Mesodermal cell (in vitro differentiated cells): ENCODE measurements at regions not wholly inside any gene's neighbourhood (a gene's known extent, or its start where the extent isn't known, plus 50 kb on each side); places are given as distances from the start of the nearest gene placed in this dataset.
"Not testable (repeated sequence)": the region's sequence is repeated elsewhere in the genome, so short reads cannot be mapped to it uniquely, and the experiment has no call there.

Source experiments
- H3K27ac ChIP-seq: 2 replicates; pipeline ENCODE4 v1.7.0; 2013; ENCODE audit warnings: mild to moderate bottlenecking, low read depth, low read length, moderate library complexity; ENCODE audit not compliant: severe bottlenecking
- H3K36me3 ChIP-seq: 2 replicates; pipeline ENCODE4 v1.7.1; 2013; ENCODE audit warnings: mild to moderate bottlenecking, low read length, moderate library complexity; ENCODE audit not compliant: control insufficient read depth, insufficient read depth
- H3K4me1 ChIP-seq: one replicate; pipeline ENCODE4 v1.7.1; 2013; ENCODE audit warnings: mild to moderate bottlenecking, low read length; ENCODE audit not compliant: insufficient read depth, control insufficient read depth, poor library complexity, severe bottlenecking
- H3K4me3 ChIP-seq: 2 replicates; pipeline ENCODE4 v1.7.0; 2013; ENCODE audit warnings: low read length, control low read depth, mild to moderate bottlenecking; ENCODE audit not compliant: insufficient read depth, poor library complexity, severe bottlenecking; ENCODE audit errors: extremely low read depth
- H3K9me3 ChIP-seq: 2 replicates; pipeline ENCODE4 v1.7.1; 2013; ENCODE audit warnings: mild to moderate bottlenecking, low read length, moderate library complexity; ENCODE audit not compliant: control insufficient read depth
- WGBS, 2 experiments: methylation state at CpG; one replicate each; pipeline ENCODE4 v1.1.5; 2013; ENCODE audit warnings: missing lambda C conversion rate in 2 of 2; ENCODE audit not compliant: insufficient coverage in 2 of 2; 5-methylcytosine and 5-hydroxymethylcytosine counted together

DNA sequence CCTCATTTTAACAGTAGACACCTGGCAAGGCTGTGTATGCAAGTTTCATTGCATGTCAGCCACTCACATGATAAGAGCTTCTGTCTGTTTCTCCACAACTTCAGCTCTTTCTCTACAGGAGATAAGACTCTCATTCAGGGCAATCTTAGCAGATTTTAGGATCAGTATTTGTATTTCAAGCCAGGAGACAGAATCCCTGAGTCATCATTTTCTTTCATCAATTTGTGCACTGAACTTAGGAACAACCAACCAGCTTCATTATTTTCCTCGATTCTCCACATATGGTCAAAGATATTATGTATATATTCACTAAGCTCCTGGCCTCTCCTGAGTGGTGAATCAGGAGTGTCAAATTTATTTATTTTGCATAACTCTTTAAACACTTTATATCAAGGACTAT, 181.8 kb upstream of the CCNH start:
- WGBS, 2 experiments, result no CpG with 5 or more reads among the region's 1 CpG
- no peaks in the 10 kb centered on the region for H3K9me3 ChIP-seq
- H3K36me3 ChIP-seq, result no peaks in the 10 kb centered on the region
- H3K4me3 ChIP-seq, result no peak overlapping the region
- H3K4me1 ChIP-seq, result no peaks in the 10 kb centered on the region
- H3K27ac ChIP-seq, result no peak overlapping the region

DNA sequence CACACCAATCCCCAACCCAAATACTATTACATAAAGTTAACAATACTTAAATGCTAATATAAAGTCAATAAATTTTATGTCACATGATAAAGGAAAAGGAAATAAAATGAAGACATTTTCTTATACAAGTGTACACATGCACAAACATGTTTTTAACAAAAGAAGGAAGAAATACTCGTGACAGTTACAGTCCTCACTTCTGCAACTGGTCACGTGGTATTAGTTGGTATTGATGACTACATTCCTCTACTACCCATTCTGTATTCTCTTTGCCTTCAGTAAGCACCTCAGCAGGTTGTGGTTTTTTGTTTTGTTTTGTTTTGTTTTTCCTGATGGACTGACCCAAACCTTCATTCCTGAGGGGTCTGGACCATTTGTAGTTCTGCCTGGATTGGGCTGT, 176.9 kb upstream of the CCNH start:
- H3K4me3 ChIP-seq, result no peak overlapping the region
- no CpG with 5 or more reads among the region's 2 CpGs for WGBS, 2 experiments
- H3K4me1 ChIP-seq, result no peaks in the 10 kb centered on the region

DNA sequence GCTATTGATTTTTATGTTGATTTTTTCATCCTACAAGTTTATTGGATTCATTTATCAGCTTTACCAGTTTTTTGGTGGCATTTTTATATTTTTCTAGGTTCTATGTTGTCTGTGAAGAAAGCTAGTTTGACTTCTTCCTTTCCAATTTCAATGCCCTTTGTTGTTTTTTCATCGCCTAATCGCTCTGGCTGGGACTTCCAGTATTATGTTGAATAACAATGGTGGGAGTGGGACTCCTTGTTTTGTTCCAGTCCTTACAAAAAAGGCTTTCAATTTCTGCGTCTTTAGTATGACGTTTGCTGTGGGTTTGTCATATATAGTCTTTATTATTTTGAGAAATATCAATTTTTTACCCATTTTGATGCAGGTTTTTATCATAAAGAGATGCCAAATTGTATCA, 175.6 kb upstream of the CCNH start:
- Histone ChIP-seq H3K36me3 (no peaks in the 10 kb centered on the region), H3K4me3 (no peak overlapping the region)
- no CpG with 5 or more reads among the region's 4 CpGs for WGBS, 2 experiments

More for the DNA sequence above, 176.9 kb upstream of the CCNH start:
- H3K36me3 ChIP-seq, result no peaks in the 10 kb centered on the region
- H3K9me3 ChIP-seq, result no peaks in the 10 kb centered on the region
- no peak overlapping the region for H3K27ac ChIP-seq

DNA sequence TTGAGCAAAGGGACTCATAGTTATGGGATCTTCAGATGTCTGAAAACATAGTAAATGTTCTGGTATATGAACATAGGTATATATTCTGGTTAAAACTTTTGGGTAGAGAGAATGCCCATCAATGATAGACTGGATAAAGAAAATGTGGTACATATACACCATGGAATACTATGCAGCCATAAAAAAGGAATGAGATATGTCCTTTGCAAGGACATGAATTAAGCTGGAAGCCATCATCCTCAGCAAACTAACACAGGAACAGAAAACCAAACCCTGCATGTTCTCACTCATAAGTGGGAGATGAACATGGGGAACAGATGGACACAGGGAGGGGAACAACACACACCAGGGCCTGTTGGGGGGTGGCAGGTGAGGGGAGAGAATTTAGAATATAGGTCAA, 171.0 kb upstream of the CCNH start:
- not testable (repeated sequence) for H3K9me3 ChIP-seq, H3K36me3 ChIP-seq, H3K27ac ChIP-seq, H3K4me3 ChIP-seq, H3K4me1 ChIP-seq

More for the DNA sequence above, 175.6 kb upstream of the CCNH start:
- no peaks in the 10 kb centered on the region for H3K9me3 ChIP-seq
- no peaks in the 10 kb centered on the region for H3K4me1 ChIP-seq
- no peak overlapping the region for H3K27ac ChIP-seq

DNA sequence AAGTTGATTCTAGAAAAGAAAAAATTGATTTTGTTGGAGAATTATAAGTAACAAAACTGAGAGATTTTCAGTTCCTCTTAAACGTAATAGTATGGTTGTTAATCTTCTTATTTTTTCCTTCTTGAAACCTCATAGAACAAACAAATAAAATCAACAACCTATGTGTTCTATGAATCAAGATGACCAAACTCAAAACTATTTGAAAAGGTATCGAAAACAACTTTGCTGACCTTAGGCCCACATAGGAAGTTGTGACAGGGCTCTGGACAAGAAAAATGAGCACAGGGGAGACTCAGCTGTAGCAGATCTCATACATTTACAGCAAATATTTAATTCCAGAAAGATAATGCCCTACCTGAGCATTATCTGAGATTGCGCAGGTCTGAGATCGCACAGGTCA, 169.4 kb upstream of the CCNH start:
- WGBS, 2 experiments, result 100% methylated on average over 1 of the region's 4 CpGs; no CpG with 5 or more reads in 1 of the 2 experiments
- Histone ChIP-seq H3K4me3 (no peak overlapping the region), H3K36me3 (no peaks in the 10 kb centered on the region), H3K4me1 (no peaks in the 10 kb centered on the region), H3K9me3 (no peaks in the 10 kb centered on the region), H3K27ac (no peak overlapping the region)

DNA sequence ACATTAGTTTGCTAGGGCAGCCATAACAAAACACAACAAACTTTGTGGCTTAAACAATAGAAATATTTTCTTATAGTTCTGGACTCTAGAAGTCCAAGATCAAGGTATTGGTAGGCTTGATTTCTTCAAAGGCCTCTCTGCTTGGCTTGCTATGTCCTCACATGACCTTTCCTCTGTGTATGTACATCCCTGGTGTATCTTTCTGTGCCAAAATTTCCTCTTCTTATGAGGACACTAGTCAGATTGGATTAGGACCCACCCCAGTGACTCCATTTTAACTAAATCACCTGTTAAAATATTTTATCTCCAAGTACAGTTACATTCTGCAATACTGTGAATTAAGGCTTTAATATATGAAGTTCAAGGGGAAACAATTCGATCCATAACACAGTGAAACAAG, 168.9 kb upstream of the CCNH start:
- Histone ChIP-seq H3K36me3 (no peaks in the 10 kb centered on the region), H3K4me3 (no peak overlapping the region), H3K27ac (no peak overlapping the region), H3K4me1 (no peaks in the 10 kb centered on the region), H3K9me3 (no peaks in the 10 kb centered on the region)
- WGBS, 2 experiments, result no CpG with 5 or more reads among the region's 1 CpG

DNA sequence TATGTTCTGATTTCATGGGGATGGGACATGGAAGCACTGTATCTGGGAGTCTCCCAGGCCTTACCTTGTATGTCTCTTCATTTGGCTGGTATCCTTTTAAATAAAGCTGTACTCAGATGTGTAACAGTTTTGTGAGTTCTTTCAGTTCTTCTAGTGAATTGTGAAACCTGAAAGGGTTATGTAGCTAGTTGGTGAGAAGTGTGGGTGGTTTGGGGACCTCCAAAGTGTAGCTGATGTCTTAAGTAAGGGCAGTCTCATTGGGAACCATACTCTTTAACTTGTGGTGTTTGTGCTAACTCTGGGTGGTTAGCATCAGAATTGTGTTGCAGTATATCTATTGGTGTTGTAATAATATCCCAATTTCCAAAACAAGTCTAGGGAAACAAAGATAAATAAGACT, 166.9 kb upstream of the CCNH start:
- Histone ChIP-seq H3K36me3 (no peaks in the 10 kb centered on the region), H3K27ac (no peak overlapping the region), H3K4me3 (no peak overlapping the region), H3K9me3 (no peaks in the 10 kb centered on the region), H3K4me1 (no peaks in the 10 kb centered on the region)

DNA sequence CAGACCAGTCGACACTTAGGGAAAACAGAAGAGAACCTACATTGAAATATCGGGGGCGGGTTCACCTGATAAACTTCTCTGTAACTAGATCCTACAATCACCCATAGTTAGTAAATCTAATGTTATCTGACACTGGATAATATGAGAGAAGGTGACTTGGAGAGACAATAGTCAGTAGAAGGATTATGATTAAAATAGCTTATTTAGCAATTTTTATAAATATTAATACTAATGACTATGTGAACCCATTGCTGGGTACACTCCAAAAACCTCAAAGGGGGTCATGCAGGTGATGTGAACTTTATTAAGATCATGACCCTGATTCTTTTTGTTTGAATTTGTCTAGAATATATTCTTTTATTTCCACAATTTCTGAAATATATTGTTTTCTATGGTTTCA, 164.1 kb upstream of the CCNH start:
- Histone ChIP-seq H3K4me1 (no peaks in the 10 kb centered on the region), H3K27ac (no peak overlapping the region), H3K4me3 (no peak overlapping the region), H3K36me3 (no peaks in the 10 kb centered on the region), H3K9me3 (no peaks in the 10 kb centered on the region)
- 83 to 95% methylated on average over 1 to 3 of the region's 3 CpGs for WGBS, 2 experiments

DNA sequence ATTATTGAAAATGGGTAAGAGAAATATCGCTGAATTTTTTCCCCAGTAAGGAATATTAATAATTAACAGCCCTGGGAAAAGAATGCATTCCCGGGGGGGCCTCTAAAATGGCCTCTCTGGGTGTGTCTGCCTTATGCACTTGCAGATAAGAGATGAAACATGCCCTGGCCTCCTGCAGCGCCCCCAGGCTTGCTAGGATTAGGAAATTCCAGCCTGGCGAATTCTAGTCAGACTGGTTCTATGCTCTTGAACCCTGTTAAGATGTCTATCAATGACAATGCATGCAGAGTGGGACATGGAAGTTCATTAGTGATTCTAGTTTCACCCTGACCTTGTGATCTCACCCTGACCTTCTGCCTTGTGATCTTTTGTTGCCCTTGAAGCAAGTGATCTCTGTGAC, 163.6 kb upstream of the CCNH start:
- H3K9me3 ChIP-seq, H3K4me1 ChIP-seq, H3K27ac ChIP-seq, H3K36me3 ChIP-seq, H3K4me3 ChIP-seq: not testable (repeated sequence)
- 80 to 94% methylated on average over 1 to 3 of the region's 4 CpGs for WGBS, 2 experiments

DNA sequence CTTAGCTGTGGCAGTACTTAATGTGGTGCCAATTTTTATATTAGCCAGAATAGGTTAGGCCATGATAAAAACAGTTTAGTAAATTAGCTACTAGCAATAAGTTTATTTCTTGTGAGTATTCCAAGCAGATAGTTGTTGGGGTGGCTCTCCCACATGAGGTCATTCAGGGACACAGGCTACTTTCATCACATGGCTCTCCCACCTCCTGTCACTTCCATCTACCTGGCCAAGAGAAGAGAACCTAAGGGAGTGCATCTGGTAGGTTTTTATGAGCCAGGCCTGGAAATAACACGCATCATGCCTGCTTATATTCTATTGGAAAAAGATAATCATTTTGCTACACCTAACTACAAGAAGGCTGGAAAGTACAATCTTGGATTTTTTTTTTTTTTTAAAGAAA, 161.4 kb upstream of the CCNH start:
- no CpG with 5 or more reads among the region's 1 CpG for WGBS, 2 experiments
- Histone ChIP-seq H3K4me3 (no peak overlapping the region), H3K27ac (no peak overlapping the region), H3K4me1 (no peaks in the 10 kb centered on the region), H3K9me3 (no peaks in the 10 kb centered on the region), H3K36me3 (no peaks in the 10 kb centered on the region)

DNA sequence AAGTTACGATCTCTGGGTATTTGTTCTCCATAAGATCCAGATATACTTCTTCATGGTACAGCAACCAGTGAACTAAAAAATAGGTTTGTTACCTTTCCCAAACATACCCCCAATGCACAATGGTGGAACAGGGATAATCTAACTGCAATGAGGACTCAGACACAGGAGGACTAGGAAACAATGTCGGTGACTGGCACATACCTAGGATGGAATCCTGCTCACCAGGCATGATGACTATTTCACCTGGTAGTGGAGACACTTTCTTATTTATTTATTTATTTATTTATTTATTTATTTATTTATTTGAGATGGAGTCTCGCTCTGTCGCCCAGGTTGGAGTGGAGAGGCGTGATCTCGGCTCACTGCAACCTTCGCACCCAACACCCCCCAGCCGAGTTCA, 159.9 kb upstream of the CCNH start:
- H3K4me1 ChIP-seq, result no peaks in the 10 kb centered on the region
- H3K9me3 ChIP-seq, result no peaks in the 10 kb centered on the region
- no peak overlapping the region for H3K27ac ChIP-seq
- WGBS, 2 experiments, result 60 to 91% methylated on average over 1 to 5 of the region's 8 CpGs
- no peak overlapping the region for H3K4me3 ChIP-seq
- no peaks in the 10 kb centered on the region for H3K36me3 ChIP-seq

DNA sequence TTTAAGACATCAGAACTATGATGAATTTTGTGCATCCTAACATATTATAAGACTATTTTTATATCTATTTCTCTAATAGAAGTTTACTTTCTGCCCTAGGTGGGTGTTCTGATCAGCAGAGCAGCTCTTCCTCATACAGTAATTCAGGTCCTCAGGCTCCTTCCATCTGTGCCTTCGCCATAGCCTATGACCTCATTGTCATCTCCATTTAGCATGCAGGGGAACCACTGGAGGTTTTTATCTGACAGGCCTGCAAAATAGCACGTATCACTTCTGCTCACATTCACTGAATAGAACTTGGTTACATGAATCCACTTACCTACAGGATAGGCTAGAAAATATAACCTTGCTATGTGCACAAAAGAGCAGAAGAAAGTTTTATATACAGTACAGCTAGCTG, 159.4 kb upstream of the CCNH start:
- no peak overlapping the region for H3K4me3 ChIP-seq
- H3K9me3 ChIP-seq, result no peaks in the 10 kb centered on the region
- no peaks in the 10 kb centered on the region for H3K36me3 ChIP-seq
- 89 to 100% methylated on average over 1 to 2 of the region's 2 CpGs for WGBS, 2 experiments
- H3K27ac ChIP-seq, result no peak overlapping the region
- H3K4me1 ChIP-seq, result no peaks in the 10 kb centered on the region
